WTC11 (cell line): ENCODE measurements at regions not wholly inside any gene's neighbourhood (a gene's known extent, or its start where the extent isn't known, plus 50 kb on each side); places are given as distances from the start of the nearest gene placed in this dataset.

Source experiments
- ESRRA ChIP-seq: sonication (generic); formaldehyde crosslinking; IDR thresholded peaks from 2 replicates; pipeline ENCODE4 v1.8.1; 2022; ENCODE audit warnings: mild to moderate bottlenecking, missing genetic modification reagents, borderline replicate concordance
- JUN ChIP-seq: sonication (generic); formaldehyde crosslinking; IDR thresholded peaks from 2 replicates; pipeline ENCODE4 v1.8.0; 2023; ENCODE audit warnings: mild to moderate bottlenecking, missing genetic modification reagents
- TEAD4 ChIP-seq: sonication (generic); formaldehyde crosslinking; IDR thresholded peaks from 2 replicates; pipeline ENCODE4 v1.8.0; 2022; ENCODE audit warnings: mild to moderate bottlenecking, missing genetic modification reagents
- TF ChIP-seq, protein P1 (sequence below): fragments of 200-600 bp; IDR thresholded peaks from 2 replicates; pipeline ENCODE4 v1.8.0; 2022; ENCODE audit warnings: antibody characterized with exemption

- TF ChIP-seq, protein P1, sequence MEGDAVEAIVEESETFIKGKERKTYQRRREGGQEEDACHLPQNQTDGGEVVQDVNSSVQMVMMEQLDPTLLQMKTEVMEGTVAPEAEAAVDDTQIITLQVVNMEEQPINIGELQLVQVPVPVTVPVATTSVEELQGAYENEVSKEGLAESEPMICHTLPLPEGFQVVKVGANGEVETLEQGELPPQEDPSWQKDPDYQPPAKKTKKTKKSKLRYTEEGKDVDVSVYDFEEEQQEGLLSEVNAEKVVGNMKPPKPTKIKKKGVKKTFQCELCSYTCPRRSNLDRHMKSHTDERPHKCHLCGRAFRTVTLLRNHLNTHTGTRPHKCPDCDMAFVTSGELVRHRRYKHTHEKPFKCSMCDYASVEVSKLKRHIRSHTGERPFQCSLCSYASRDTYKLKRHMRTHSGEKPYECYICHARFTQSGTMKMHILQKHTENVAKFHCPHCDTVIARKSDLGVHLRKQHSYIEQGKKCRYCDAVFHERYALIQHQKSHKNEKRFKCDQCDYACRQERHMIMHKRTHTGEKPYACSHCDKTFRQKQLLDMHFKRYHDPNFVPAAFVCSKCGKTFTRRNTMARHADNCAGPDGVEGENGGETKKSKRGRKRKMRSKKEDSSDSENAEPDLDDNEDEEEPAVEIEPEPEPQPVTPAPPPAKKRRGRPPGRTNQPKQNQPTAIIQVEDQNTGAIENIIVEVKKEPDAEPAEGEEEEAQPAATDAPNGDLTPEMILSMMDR = no peak
- TF ChIP-seq JUN (CRISPR knock-in tag) (no peak), TEAD4 (CRISPR knock-in tag) (no peak), ESRRA (CRISPR knock-in tag) (no peak)
Observed at GRCh38 chr7:155145477-155146255, 75.5 kb downstream of the HTR5A start.
